T-helper 17 cell (primary cell): ENCODE measurements at regions not wholly inside any gene's neighbourhood (a gene's known extent, or its start where the extent isn't known, plus 50 kb on each side); places are given as distances from the start of the nearest gene placed in this dataset.
"Not testable (repeated sequence)": the region's sequence is repeated elsewhere in the genome, so short reads cannot be mapped to it uniquely, and the experiment has no call there.

Experiments used
- ATAC-seq: fragments of 150-1000 bp; cut with Tn5 transposase; 2 replicates; pipeline ENCODE4 v1.10.0; 2021; ENCODE audit warnings: mild to moderate bottlenecking, moderate library complexity
- DNase-seq, 3 donors: peaks; one replicate each; pipeline versions ENCODE4 v3.0.0 to v3.0.0-alpha.2; 2020 to 2021
- H3K9me3 ChIP-seq: one replicate; pipeline ENCODE4 v1.7.0; 2013; ENCODE audit warnings: low read length, mild to moderate bottlenecking; ENCODE audit not compliant: control insufficient read depth, poor library complexity, severe bottlenecking
- H3K27ac Mint-ChIP-seq: one replicate; pipeline ENCODE4 v1.8.0; 2022; ENCODE audit warnings: mild to moderate bottlenecking, moderate library complexity, mixed read lengths
- H3K27me3 Mint-ChIP-seq: one replicate; pipeline ENCODE4 v1.8.0; 2022; ENCODE audit warnings: mixed read lengths
- H3K36me3 Mint-ChIP-seq: one replicate; pipeline ENCODE4 v1.8.0; 2022; ENCODE audit warnings: low read depth, mixed read lengths
- H3K4me1 Mint-ChIP-seq: one replicate; pipeline ENCODE4 v1.8.0; 2022; ENCODE audit warnings: mild to moderate bottlenecking, mixed read lengths
- H3K4me3 Mint-ChIP-seq: one replicate; pipeline ENCODE4 v1.8.0; 2022; ENCODE audit warnings: mild to moderate bottlenecking, moderate library complexity, mixed read lengths

DNA sequence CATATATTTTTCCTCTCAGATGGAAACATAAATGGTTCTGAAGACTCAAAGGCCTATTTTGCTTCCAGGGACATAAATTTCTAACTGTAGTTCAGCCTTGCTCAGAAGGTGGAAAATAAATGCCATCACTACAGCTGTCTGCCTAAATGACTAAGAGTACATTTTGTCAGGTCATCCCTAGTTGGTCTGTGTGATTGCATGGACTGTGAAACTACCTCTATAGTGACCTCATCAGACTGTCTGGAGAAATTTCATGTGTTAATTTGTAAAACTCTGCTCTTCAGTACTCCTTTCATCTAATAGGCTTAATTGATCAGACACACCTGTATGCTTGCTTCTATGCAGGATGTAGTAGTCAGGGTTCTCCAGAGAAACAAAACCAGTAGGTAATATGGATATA, 886.9 kb downstream of the AMY1C start:
- H3K27ac Mint-ChIP-seq: no peak overlapping the region
- DNase-seq: no peak
- no peaks in the 10 kb centered on the region for H3K4me1 Mint-ChIP-seq
- no peaks in the 10 kb centered on the region for H3K9me3 ChIP-seq
- H3K4me3 Mint-ChIP-seq: no peak overlapping the region
- H3K27me3 Mint-ChIP-seq: no peaks in the 10 kb centered on the region
- ATAC-seq: no peak
- H3K36me3 Mint-ChIP-seq: no peaks in the 10 kb centered on the region

DNA sequence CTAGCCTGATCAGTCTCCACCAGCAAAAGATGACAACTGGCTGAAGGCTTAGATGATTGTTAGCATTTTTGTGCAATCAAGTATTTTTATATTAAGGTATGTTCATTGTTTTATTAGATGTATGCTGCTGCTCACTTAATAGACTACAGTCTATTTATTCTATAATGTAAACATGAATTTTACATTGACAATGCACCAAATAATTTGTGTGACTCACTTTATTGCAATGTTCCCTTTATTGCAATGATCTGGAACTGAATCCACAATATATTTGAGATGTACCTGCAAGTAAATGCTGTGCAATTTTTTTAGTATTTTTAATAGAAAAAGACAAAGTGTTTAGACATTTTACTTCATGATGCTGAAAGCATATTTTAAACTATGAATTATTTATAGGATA, 896.5 kb downstream of the AMY1C start:
- H3K9me3 ChIP-seq: no peaks in the 10 kb centered on the region
- Mint-ChIP-seq H3K36me3 (no peaks in the 10 kb centered on the region), H3K4me1 (no peaks in the 10 kb centered on the region), H3K4me3 (no peak overlapping the region), H3K27ac (no peak overlapping the region), H3K27me3 (no peaks in the 10 kb centered on the region)
- no peak for ATAC-seq
- no peak for DNase-seq

DNA sequence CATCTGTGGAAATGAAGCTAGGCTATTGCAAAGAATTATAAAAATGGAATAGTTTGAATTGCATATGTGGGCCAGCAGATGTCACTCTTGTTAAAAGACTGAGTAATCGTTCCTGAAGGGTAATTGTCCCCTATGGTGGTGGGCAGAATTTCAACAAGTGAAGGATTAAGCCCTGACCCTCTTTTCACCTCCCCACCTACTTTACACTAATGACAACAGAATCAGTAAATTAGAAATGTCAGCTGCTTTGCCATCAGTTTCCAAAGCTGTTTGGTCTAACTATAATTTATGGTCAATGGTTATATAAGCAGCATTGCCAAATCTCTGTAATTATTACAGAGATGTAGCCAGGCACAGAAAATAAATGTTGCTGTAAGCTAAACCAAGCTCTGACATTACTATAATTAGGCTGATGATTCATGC, 898.6 kb downstream of the AMY1C start:
- H3K27me3 Mint-ChIP-seq: no peaks in the 10 kb centered on the region
- H3K36me3 Mint-ChIP-seq: no peaks in the 10 kb centered on the region
- no peaks in the 10 kb centered on the region for H3K9me3 ChIP-seq
- ATAC-seq: no peak
- H3K4me3 Mint-ChIP-seq: no peak overlapping the region
- H3K4me1 Mint-ChIP-seq: no peaks in the 10 kb centered on the region
- DNase-seq: no peak
- H3K27ac Mint-ChIP-seq: no peak overlapping the region

DNA sequence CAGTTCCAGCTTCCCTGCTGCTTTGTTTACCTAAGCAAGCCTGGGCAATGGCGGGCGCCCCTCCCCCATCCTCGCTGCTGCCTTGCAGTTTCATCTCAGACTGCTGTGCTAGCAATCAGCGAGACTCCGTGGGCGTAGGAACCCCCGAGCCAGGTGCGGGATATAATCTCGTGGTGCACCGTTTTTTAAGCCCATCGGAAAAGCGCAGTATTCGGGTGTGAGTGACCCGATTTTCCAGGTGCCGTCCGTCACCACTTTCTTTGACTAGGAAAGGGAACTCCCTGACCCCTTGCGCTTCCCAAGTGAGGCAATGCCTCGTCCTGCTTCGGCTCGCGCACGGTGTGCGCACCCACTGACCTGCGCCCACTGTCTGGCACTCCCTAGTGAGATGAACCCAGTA, 914.7 kb downstream of the AMY1C start:
- not testable (repeated sequence) for H3K4me1 Mint-ChIP-seq, H3K27me3 Mint-ChIP-seq, H3K27ac Mint-ChIP-seq, H3K9me3 ChIP-seq, H3K36me3 Mint-ChIP-seq, DNase-seq, H3K4me3 Mint-ChIP-seq, ATAC-seq

DNA sequence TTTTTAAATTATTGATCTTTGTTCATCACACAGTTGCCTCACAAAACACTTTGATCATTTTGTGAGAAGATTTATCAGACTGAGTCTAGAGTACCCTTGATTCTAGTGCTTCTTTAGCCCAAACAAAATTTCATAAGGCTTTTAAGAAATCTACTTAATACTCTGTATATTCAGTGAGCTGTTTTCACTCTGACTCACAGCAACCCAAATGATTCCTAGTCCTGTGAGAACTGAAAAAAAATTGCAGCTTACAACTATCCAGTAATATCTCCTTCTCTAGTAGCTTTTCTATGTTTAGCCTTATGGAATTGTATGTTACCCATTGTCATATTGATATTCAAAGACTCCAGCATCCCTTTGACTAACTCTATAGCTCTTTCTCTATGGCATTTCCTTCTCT, 915.6 kb downstream of the AMY1C start:
- no peaks in the 10 kb centered on the region for H3K36me3 Mint-ChIP-seq
- H3K9me3 ChIP-seq: no peaks in the 10 kb centered on the region
- no peak for ATAC-seq
- H3K4me3 Mint-ChIP-seq: no peak overlapping the region
- H3K4me1 Mint-ChIP-seq: no peaks in the 10 kb centered on the region
- H3K27me3 Mint-ChIP-seq: no peaks in the 10 kb centered on the region
- no peak overlapping the region for H3K27ac Mint-ChIP-seq
- DNase-seq: no peak

DNA sequence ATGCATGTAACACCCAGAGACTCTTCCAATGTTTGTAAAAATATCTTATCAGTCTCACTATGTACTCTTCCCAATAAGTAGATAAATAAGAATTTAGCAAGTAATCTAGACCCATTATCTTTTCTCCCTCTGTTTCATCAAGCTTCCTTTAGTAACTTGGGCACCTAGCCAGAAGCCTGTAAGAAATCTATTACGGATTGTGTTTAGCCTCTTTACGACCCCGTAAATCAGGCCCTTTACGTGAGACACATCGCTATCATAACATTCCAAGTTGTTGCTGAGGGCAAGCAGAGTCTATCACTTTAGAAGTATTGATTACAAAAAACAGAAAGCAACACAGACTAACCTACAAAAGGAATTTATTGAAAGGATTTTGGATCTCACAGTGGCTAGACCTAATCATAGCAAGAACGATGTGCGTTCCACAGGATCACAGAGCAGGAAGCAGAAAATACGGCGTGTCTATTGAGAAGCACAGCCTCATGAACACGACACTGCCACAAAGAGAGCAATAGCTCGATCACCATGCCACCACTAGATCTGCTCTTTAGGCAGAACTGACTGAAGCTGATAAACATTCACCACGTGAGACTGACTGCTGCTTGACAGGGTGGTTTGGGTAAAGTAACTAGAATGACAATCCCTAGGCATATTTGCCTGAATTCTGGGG, 922.1 kb downstream of the AMY1C start:
- Mint-ChIP-seq H3K4me1 (no peaks in the 10 kb centered on the region), H3K36me3 (no peaks in the 10 kb centered on the region), H3K4me3 (no peak overlapping the region), H3K27ac (no peak overlapping the region), H3K27me3 (no peaks in the 10 kb centered on the region)
- DNase-seq (no peak), ATAC-seq (no peak)
- H3K9me3 ChIP-seq: no peaks in the 10 kb centered on the region

DNA sequence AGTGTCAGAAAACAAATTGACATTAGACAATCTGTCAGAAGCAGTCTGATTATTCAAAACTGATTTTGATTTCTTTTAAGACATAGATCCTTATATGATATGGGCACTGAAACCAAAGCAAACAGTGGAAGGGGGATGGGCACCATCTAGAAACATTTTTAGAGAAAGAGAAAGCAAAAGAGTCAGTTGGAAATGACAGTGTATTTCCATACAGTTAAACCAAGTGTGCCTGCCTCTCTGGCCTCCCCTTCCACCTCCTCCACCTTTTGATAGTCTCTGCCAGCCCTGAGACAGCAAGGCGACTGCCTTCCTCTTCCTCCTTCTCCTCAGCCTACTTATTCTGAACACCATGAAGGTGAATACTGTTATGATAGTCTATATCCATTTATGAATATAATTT, 949.7 kb downstream of the AMY1C start:
- no peaks in the 10 kb centered on the region for H3K36me3 Mint-ChIP-seq
- H3K4me3 Mint-ChIP-seq: no peak overlapping the region
- H3K27me3 Mint-ChIP-seq: no peaks in the 10 kb centered on the region
- ATAC-seq (no peak), DNase-seq (no peak)
- H3K27ac Mint-ChIP-seq: no peak overlapping the region
- no peaks in the 10 kb centered on the region for H3K4me1 Mint-ChIP-seq
- H3K9me3 ChIP-seq: no peaks in the 10 kb centered on the region

DNA sequence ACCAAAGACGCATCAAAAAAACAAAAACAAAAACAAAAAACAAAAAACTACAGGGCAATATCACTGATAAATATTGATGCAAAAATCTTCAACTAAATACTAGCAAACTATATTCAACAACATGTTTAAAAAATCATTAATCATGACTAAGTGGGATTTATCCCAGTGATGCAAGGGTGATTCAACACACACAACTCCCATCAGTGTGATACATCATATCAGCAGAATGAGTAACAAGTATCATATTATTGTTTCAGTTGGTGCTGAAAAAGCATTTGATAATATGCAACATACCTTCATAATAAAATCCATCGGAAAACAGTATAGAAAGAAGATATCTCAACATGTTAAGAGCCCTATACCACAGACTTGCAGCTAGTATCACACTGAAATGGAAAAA, 953.0 kb downstream of the AMY1C start:
- Mint-ChIP-seq H3K4me3 (no peak overlapping the region), H3K27ac (no peak overlapping the region), H3K36me3 (no peaks in the 10 kb centered on the region), H3K4me1 (no peaks in the 10 kb centered on the region), H3K27me3 (no peaks in the 10 kb centered on the region)
- no peak for ATAC-seq
- H3K9me3 ChIP-seq: no peaks in the 10 kb centered on the region
- DNase-seq: no peak

DNA sequence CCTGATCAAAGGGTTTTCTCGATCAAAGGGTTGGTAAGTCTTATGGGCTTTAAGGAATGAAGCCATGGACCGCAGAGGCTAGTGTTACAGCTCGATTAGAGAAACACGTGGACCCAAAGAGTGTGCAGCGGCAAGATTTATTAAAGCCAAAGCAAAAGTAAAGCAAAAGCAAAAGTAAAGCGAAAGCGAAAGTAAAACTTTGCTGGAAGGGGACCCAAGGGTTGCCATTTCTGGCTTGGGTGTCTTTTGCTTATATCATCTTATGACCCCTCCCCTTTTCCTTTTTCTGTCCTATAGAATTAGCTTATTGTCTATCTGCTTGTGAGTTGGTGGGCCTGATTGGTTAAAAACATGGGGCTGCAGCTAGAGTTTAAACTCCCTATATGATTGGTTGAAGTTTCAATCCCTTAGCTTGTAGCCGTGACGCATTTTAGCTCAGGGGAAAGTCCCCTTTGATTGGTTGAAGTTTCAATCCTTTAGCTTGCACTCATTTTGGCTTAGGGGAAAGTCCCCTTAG, 957.0 kb downstream of the AMY1C start:
- no peaks in the 10 kb centered on the region for H3K27me3 Mint-ChIP-seq
- ATAC-seq (no peak), DNase-seq (no peak)
- no peaks in the 10 kb centered on the region for H3K4me1 Mint-ChIP-seq
- H3K27ac Mint-ChIP-seq: no peak overlapping the region
- H3K4me3 Mint-ChIP-seq: no peak overlapping the region
- H3K9me3 ChIP-seq: no peaks in the 10 kb centered on the region
- H3K36me3 Mint-ChIP-seq: no peaks in the 10 kb centered on the region

DNA sequence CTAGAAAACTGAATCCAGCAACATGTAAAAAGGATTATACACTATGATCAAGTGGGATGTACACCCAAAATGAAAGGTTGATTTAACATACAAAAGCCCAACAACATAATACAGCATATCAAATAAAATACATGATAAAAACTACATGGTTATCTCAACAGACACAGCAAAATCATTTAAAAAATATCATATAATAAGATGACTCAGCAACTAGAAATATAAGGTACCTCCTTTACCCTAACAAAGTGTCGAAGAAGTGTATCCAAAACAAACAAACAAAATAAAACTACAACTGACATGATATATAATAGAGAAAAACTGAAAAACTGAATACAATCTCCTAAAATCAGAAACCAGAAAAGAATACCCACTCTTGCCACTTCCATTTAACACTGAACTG, 969.1 kb downstream of the AMY1C start:
- DNase-seq: no peak
- Mint-ChIP-seq H3K27me3 (no peaks in the 10 kb centered on the region), H3K4me3 (no peak overlapping the region), H3K4me1 (no peaks in the 10 kb centered on the region), H3K27ac (no peak overlapping the region), H3K36me3 (no peaks in the 10 kb centered on the region)
- no peak for ATAC-seq
- H3K9me3 ChIP-seq: no peaks in the 10 kb centered on the region

DNA sequence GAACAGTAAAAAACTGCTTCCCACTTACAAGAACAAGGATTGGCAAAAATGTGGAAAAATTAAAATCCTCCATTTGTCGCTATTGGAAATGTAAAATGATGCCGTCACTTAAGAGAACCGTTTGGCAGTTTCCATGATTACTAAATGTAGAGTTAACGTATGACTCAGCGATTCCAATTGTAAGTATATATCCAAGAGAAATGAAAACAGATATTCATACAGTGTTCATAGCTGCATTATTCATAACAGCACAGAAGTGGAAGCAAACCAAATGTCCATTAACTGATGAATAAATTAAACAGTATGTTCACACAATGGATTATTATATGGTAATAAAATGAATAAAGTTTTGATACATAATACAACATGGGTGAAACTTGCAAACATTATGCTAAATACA, 971.0 kb downstream of the AMY1C start:
- no peak for DNase-seq

DNA sequence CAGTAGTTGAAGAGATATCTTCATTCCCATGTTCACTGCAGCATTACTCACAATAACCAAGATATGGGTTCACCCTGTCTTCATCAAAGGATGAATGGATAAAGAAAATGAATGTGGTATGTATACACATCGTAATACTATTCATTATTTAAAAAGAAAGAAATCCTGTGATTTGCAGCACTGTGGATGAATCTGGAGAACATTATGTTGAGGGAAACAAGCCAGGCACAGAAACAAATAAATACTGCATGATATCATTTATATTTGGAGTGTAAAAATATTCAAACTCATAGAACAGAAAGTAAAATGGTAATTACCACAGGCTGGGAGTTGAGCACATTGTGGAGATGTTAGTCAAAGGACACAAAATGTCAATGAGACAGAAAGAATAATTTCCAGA, 977.2 kb downstream of the AMY1C start:
- H3K9me3 ChIP-seq: no peaks in the 10 kb centered on the region
- no peaks in the 10 kb centered on the region for H3K36me3 Mint-ChIP-seq
- DNase-seq (no peak), ATAC-seq (no peak)
- H3K27ac Mint-ChIP-seq: no peak overlapping the region
- H3K27me3 Mint-ChIP-seq: no peaks in the 10 kb centered on the region
- H3K4me3 Mint-ChIP-seq: no peak overlapping the region
- H3K4me1 Mint-ChIP-seq: no peaks in the 10 kb centered on the region

More for the DNA sequence above, 971.0 kb downstream of the AMY1C start:
- H3K4me1 Mint-ChIP-seq: no peaks in the 10 kb centered on the region
- no peak overlapping the region for H3K27ac Mint-ChIP-seq
- no peaks in the 10 kb centered on the region for H3K9me3 ChIP-seq
- no peaks in the 10 kb centered on the region for H3K27me3 Mint-ChIP-seq
- H3K4me3 Mint-ChIP-seq: no peak overlapping the region
- no peaks in the 10 kb centered on the region for H3K36me3 Mint-ChIP-seq
- no peak for ATAC-seq

DNA sequence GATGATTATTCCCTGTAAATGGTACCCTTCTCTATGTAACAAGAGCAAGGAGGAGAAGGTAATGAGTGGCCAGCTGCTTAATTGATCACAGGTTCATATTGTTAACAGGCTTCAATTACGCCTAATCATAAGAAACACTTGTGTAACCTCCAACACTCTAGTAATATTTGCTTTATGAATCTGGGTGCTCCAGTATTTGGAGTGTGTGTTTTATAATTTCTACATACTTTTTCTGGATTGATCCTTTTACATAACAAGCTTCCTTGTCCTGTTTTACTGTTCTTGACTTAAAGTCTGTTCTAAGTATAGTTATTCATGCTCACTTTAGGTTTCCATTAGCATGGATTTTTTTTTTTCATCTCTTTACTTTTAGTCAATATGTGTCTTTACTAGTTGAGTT, 984.2 kb downstream of the AMY1C start:
- DNase-seq (no peak), ATAC-seq (no peak)
- no peak overlapping the region for H3K4me3 Mint-ChIP-seq
- no peaks in the 10 kb centered on the region for H3K4me1 Mint-ChIP-seq
- H3K9me3 ChIP-seq: no peaks in the 10 kb centered on the region
- H3K27ac Mint-ChIP-seq: no peak overlapping the region
- H3K27me3 Mint-ChIP-seq: no peaks in the 10 kb centered on the region
- no peaks in the 10 kb centered on the region for H3K36me3 Mint-ChIP-seq

DNA sequence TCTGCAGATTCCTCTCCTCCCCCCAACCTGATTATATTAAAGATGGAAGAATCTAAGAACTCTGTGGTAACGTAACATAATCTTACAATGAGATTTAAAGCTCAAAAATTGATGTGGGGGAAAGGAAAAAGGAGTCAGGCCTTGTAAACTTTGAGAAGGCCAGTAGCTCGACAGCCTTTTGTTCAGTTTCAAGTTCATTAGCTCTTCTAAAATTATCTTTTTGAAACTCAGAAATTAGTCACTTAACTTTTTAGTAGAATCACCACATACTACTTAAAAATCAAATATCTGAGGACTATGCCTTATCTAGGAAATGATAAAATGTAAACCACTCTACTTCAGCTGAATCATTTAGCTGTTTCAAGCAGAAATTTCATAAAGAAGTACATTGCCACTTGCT, 996.2 kb downstream of the AMY1C start:
- Mint-ChIP-seq H3K4me3 (no peak overlapping the region), H3K4me1 (no peaks in the 10 kb centered on the region), H3K36me3 (no peaks in the 10 kb centered on the region), H3K27ac (no peak overlapping the region), H3K27me3 (no peaks in the 10 kb centered on the region)
- ATAC-seq (no peak), DNase-seq (no peak)
- no peaks in the 10 kb centered on the region for H3K9me3 ChIP-seq
